RWPE2 (cell line): ENCODE measurements at regions not wholly inside any gene's neighbourhood (a gene's known extent, or its start where the extent isn't known, plus 50 kb on each side); places are given as distances from the start of the nearest gene placed in this dataset.

Experiments used
- ATAC-seq: fragments of 200-7000 bp; cut with Tn5 transposase; 3 replicates; pipeline ENCODE4 v1.9.1; 2021; ENCODE audit warnings: low read depth
- DNase-seq: peaks from one replicate; pipeline ENCODE4 v3.0.0-alpha.2; 2020; ENCODE audit warnings: low spot score
- H3K27ac ChIP-seq: fragments of 450-650 bp; 2 replicates; pipeline ENCODE4 v1.5.1; 2017; ENCODE audit warnings: mild to moderate bottlenecking; ENCODE audit not compliant: poor library complexity, severe bottlenecking
- H3K27me3 ChIP-seq: fragments of 250-450 bp; sonication (Bioruptor Pico); 2 replicates; pipeline ENCODE4 v1.5.1; 2021; ENCODE audit warnings: mild to moderate bottlenecking, moderate library complexity; ENCODE audit not compliant: insufficient read depth, poor library complexity, severe bottlenecking
- H3K36me3 ChIP-seq: fragments of 250-450 bp; sonication (Bioruptor Pico); 2 replicates; pipeline ENCODE4 v1.5.1; 2020; ENCODE audit warnings: low read depth, mild to moderate bottlenecking, moderate library complexity
- H3K4me1 ChIP-seq: fragments of 250-450 bp; sonication (Bioruptor Pico); 2 replicates; pipeline ENCODE4 v1.5.1; 2021; ENCODE audit warnings: mild to moderate bottlenecking, moderate library complexity; ENCODE audit not compliant: insufficient read depth, poor library complexity, severe bottlenecking
- H3K4me3 ChIP-seq: fragments of 250-450 bp; sonication (Bioruptor Pico); 2 replicates; pipeline ENCODE4 v1.5.1; 2021; ENCODE audit warnings: mild to moderate bottlenecking, moderate library complexity; ENCODE audit not compliant: severe bottlenecking
- H3K9me3 ChIP-seq: fragments of 250-450 bp; sonication (Bioruptor Pico); 2 replicates; pipeline ENCODE4 v1.5.1; 2021; ENCODE audit warnings: mild to moderate bottlenecking, moderate library complexity; ENCODE audit not compliant: severe bottlenecking
- CTCF ChIP-seq: fragments of 450-650 bp; IDR thresholded peaks from one replicate; pipeline ENCODE4 v1.5.1; 2017; ENCODE audit warnings: mild to moderate bottlenecking, moderate library complexity; ENCODE audit not compliant: poor library complexity, severe bottlenecking

- no peak for TF ChIP-seq CTCF
- no peak overlapping the region for H3K27ac ChIP-seq
- no peak overlapping the region for H3K4me3 ChIP-seq
- H3K27me3 ChIP-seq, result no peaks in the 10 kb centered on the region
- no peaks in the 10 kb centered on the region for H3K36me3 ChIP-seq
- H3K4me1 ChIP-seq, result no peaks in the 10 kb centered on the region
- no peaks in the 10 kb centered on the region for H3K9me3 ChIP-seq
- DNase-seq, result no peak
- no peak for ATAC-seq
Observed at GRCh38 chr3:151556596-151556995, 95.7 kb upstream of the IGSF10 start.

DNA sequence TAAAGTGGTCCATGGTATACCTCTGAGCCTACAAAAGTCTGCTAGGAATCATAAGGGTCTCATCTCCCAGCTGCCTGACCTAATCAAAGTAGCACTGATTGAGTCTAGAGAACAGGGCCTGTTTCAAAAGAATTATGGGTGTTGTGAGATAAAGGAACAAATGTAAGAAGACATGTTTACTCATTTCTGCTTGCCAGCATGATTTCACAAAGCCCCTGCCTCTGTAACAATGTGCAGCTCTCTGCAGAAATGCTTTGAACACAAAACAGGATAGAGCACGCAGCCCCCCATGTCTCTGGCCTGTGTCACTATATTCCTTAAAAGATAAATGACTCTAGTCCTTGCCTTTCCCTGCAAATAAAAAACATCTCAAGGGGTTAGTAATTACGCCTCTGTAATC, 94.7 kb upstream of the IGSF10 start:
- Histone ChIP-seq H3K36me3 (no peaks in the 10 kb centered on the region), H3K9me3 (no peaks in the 10 kb centered on the region), H3K4me1 (no peaks in the 10 kb centered on the region), H3K27ac (no peak overlapping the region), H3K27me3 (no peaks in the 10 kb centered on the region), H3K4me3 (no peak overlapping the region)
- DNase-seq, result no peak
- no peak for ATAC-seq
- no peak for TF ChIP-seq CTCF

GRCh38 chr3:151553888-151554287, 93.0 kb upstream of the IGSF10 start:
- ATAC-seq, result no peak
- no peak for TF ChIP-seq CTCF
- H3K36me3 ChIP-seq, result no peaks in the 10 kb centered on the region
- H3K27ac ChIP-seq, result no peak overlapping the region
- no peak for DNase-seq
- H3K27me3 ChIP-seq, result no peaks in the 10 kb centered on the region
- peaks cover 11% of the 10 kb centered on the region for H3K4me1 ChIP-seq
- peaks cover 3% of the 10 kb centered on the region for H3K9me3 ChIP-seq
- no peak overlapping the region for H3K4me3 ChIP-seq

DNA sequence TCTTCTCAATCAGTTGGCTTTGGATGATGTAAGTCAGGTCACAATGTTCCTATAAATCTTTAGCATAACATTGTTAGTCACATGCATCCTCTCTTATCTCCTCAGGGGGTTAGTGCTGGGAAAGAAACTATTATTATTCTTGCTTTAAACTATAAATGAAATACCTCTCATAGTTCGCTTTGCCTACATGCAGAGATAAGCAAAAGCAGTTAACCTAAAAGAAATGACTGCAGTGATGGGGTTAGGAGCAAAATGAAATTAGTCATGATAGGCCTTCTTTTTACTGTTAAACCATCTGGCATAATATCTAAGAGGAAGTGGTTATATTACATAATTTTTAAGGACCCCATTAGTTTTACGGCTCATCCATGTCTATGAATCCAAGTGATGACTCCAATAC, 91.7 kb upstream of the IGSF10 start:
- Histone ChIP-seq H3K4me3 (no peak overlapping the region), H3K9me3 (peaks cover 3% of the 10 kb centered on the region), H3K27me3 (no peaks in the 10 kb centered on the region), H3K4me1 (peaks cover 11% of the 10 kb centered on the region), H3K36me3 (no peaks in the 10 kb centered on the region), H3K27ac (no peak overlapping the region)
- DNase-seq (no peak), ATAC-seq (no peak)
- no peak for TF ChIP-seq CTCF

GRCh38 chr3:151550642-151551041, 89.8 kb upstream of the IGSF10 start:
- no peak for ATAC-seq
- TF ChIP-seq CTCF, result no peak

More at GRCh38 chr3:151550642-151551041, 89.8 kb upstream of the IGSF10 start:
- Histone ChIP-seq H3K27me3 (no peaks in the 10 kb centered on the region), H3K4me1 (peaks cover 11% of the 10 kb centered on the region), H3K4me3 (no peak overlapping the region), H3K36me3 (no peaks in the 10 kb centered on the region), H3K27ac (no peak overlapping the region), H3K9me3 (peaks cover 3% of the 10 kb centered on the region)
- no peak for DNase-seq
